SU-DHL-6 (cell line): ENCODE measurements at regions not wholly inside any gene's neighbourhood (a gene's known extent, or its start where the extent isn't known, plus 50 kb on each side); places are given as distances from the start of the nearest gene placed in this dataset.

Experiments used
- H2AFZ ChIP-seq: fragments of 200-600 bp; sonication (generic); 2 replicates; pipeline ENCODE4 v1.6.1; 2014; ENCODE audit warnings: low read depth, mild to moderate bottlenecking, moderate library complexity, mixed read lengths, antibody characterized with exemption, low read length; ENCODE audit not compliant: severe bottlenecking
- H3F3A ChIP-seq: fragments of 200-600 bp; shearing (Covaris generic); 2 replicates; pipeline ENCODE4 v1.6.0; 2016; ENCODE audit warnings: antibody characterized with exemption, mild to moderate bottlenecking; ENCODE audit not compliant: insufficient read depth
- H3K27ac ChIP-seq: fragments of 200-600 bp; sonication (generic); 2 replicates; pipeline ENCODE4 v1.5.1; 2016; ENCODE audit warnings: low read depth, mild to moderate bottlenecking, low read length, moderate library complexity, mixed read lengths
- H3K27me3 ChIP-seq: fragments of 200-600 bp; sonication (generic), shearing (Covaris generic); 2 replicates; pipeline ENCODE4 v1.6.0; 2014; ENCODE audit warnings: mild to moderate bottlenecking, low read length
- H3K36me3 ChIP-seq: fragments of 200-600 bp; sonication (generic); 2 replicates; pipeline ENCODE4 v1.6.1; 2014; ENCODE audit warnings: mild to moderate bottlenecking, low read length, mixed read lengths
- H3K4me2 ChIP-seq: fragments of 300-600, 200-600 bp; shearing (Covaris generic), sonication (generic); 2 replicates; pipeline ENCODE4 v1.6.0; 2014; ENCODE audit warnings: low read length, low read depth, mild to moderate bottlenecking; ENCODE audit not compliant: poor library complexity, severe bottlenecking
- H3K4me3 ChIP-seq: fragments of 200-600 bp; sonication (generic); 2 replicates; pipeline ENCODE4 v1.5.1; 2014; ENCODE audit warnings: antibody characterized with exemption, low read length, mild to moderate bottlenecking, mixed read lengths; ENCODE audit not compliant: insufficient read depth, poor library complexity, severe bottlenecking
- H3K79me2 ChIP-seq: fragments of 200-600 bp; sonication (generic); 2 replicates; pipeline ENCODE4 v1.6.1; 2014; ENCODE audit warnings: mild to moderate bottlenecking, low read length, moderate library complexity; ENCODE audit not compliant: insufficient read depth
- H3K9ac ChIP-seq: fragments of 200-600 bp; sonication (generic); 2 replicates; pipeline ENCODE4 v1.7.0; 2014; ENCODE audit warnings: mild to moderate bottlenecking, low read length
- H3K9me2 ChIP-seq: fragments of 200-600 bp; sonication (generic); replicated peaks from 2 replicates; pipeline ENCODE4 v1.6.1; 2014; ENCODE audit warnings: low read length; ENCODE audit not compliant: insufficient read depth
- H3K9me3 ChIP-seq: fragments of 200-600 bp; sonication (generic); 2 replicates; pipeline ENCODE4 v1.6.1; 2014; ENCODE audit warnings: low read length, mixed read lengths; ENCODE audit not compliant: insufficient read depth
- H4K20me1 ChIP-seq: fragments of 200-600 bp; sonication (generic); 2 replicates; pipeline ENCODE4 v1.6.1; 2014; ENCODE audit warnings: low read depth, mild to moderate bottlenecking, antibody characterized with exemption, low read length, moderate library complexity, mixed read lengths
- CTCF ChIP-seq: fragments of 200-600 bp; sonication (generic); IDR thresholded peaks from one replicate; pipeline ENCODE4 v1.5.1; 2017; ENCODE audit warnings: antibody characterized with exemption, mild to moderate bottlenecking, low read length, moderate library complexity; ENCODE audit not compliant: insufficient read depth, poor library complexity, severe bottlenecking
- EZH2phosphoT487 ChIP-seq: fragments of 200-600 bp; sonication (generic), shearing (Covaris generic); conservative IDR thresholded peaks from 2 replicates; pipeline ENCODE4 v1.6.1; 2018; ENCODE audit warnings: mild to moderate bottlenecking, antibody characterized with exemption, low read length, moderate library complexity, mixed read lengths

- H3F3A ChIP-seq, result no peaks in the 10 kb centered on the region
- H4K20me1 ChIP-seq, result no peaks in the 10 kb centered on the region
- H3K27me3 ChIP-seq, result no peaks in the 10 kb centered on the region
- TF ChIP-seq CTCF (no peak), EZH2phosphoT487 (no peak)
- H3K36me3 ChIP-seq, result no peaks in the 10 kb centered on the region
- H3K9me2 ChIP-seq, result no peaks in the 10 kb centered on the region
- no peak overlapping the region for H3K9ac ChIP-seq
- no peak overlapping the region for H3K27ac ChIP-seq
- H2AFZ ChIP-seq, result no peak overlapping the region
- no peaks in the 10 kb centered on the region for H3K79me2 ChIP-seq
- no peaks in the 10 kb centered on the region for H3K9me3 ChIP-seq
- H3K4me2 ChIP-seq, result no peak overlapping the region
- H3K4me3 ChIP-seq, result no peak overlapping the region
Measured at GRCh38 chr12:97211416-97211930, 251.1 kb upstream of the RMST start.

- Histone ChIP-seq H3K9ac (no peak overlapping the region), H3F3A (no peaks in the 10 kb centered on the region), H3K27me3 (no peaks in the 10 kb centered on the region), H3K9me3 (no peaks in the 10 kb centered on the region), H3K36me3 (no peaks in the 10 kb centered on the region), H3K79me2 (no peaks in the 10 kb centered on the region), H4K20me1 (no peaks in the 10 kb centered on the region), H2AFZ (no peak overlapping the region), H3K4me3 (no peak overlapping the region), H3K27ac (no peak overlapping the region), H3K9me2 (no peaks in the 10 kb centered on the region), H3K4me2 (no peak overlapping the region)
- TF ChIP-seq EZH2phosphoT487 (no peak), CTCF (no peak)
Measured at GRCh38 chr12:97216848-97217247, 245.8 kb upstream of the RMST start.

- H3K27ac ChIP-seq, result no peak overlapping the region
- TF ChIP-seq EZH2phosphoT487 (no peak), CTCF (no peak)
- H3F3A ChIP-seq, result no peaks in the 10 kb centered on the region
- no peak overlapping the region for H3K9ac ChIP-seq
- no peaks in the 10 kb centered on the region for H3K9me3 ChIP-seq
- H3K79me2 ChIP-seq, result no peaks in the 10 kb centered on the region
- H3K4me3 ChIP-seq, result no peak overlapping the region
- no peaks in the 10 kb centered on the region for H3K36me3 ChIP-seq
- no peaks in the 10 kb centered on the region for H4K20me1 ChIP-seq
- H3K27me3 ChIP-seq, result no peaks in the 10 kb centered on the region
- H3K9me2 ChIP-seq, result no peaks in the 10 kb centered on the region
- H3K4me2 ChIP-seq, result no peak overlapping the region
- no peak overlapping the region for H2AFZ ChIP-seq
Measured at GRCh38 chr12:97222391-97222790, 240.2 kb upstream of the RMST start.

GRCh38 chr12:97223419-97223818 is 239.2 kb upstream of the RMST start:
- TF ChIP-seq CTCF (no peak), EZH2phosphoT487 (no peak)
- no peak overlapping the region for H2AFZ ChIP-seq
- H3K9ac ChIP-seq, result no peak overlapping the region
- H3K79me2 ChIP-seq, result no peaks in the 10 kb centered on the region
- H3K9me2 ChIP-seq, result no peaks in the 10 kb centered on the region
- no peak overlapping the region for H3K4me2 ChIP-seq
- no peaks in the 10 kb centered on the region for H3F3A ChIP-seq
- H3K27me3 ChIP-seq, result no peaks in the 10 kb centered on the region
- no peaks in the 10 kb centered on the region for H4K20me1 ChIP-seq
- no peak overlapping the region for H3K4me3 ChIP-seq
- H3K36me3 ChIP-seq, result no peaks in the 10 kb centered on the region
- H3K27ac ChIP-seq, result no peak overlapping the region
- no peaks in the 10 kb centered on the region for H3K9me3 ChIP-seq
